ENCODE measurements at regions not wholly inside any gene's neighbourhood (a gene's known extent, or its start where the extent isn't known, plus 50 kb on each side); places are given as distances from the start of the nearest gene placed in this dataset.
"Not testable (repeated sequence)": the region's sequence is repeated elsewhere in the genome, so short reads cannot be mapped to it uniquely, and the experiment has no call there.

DNA sequence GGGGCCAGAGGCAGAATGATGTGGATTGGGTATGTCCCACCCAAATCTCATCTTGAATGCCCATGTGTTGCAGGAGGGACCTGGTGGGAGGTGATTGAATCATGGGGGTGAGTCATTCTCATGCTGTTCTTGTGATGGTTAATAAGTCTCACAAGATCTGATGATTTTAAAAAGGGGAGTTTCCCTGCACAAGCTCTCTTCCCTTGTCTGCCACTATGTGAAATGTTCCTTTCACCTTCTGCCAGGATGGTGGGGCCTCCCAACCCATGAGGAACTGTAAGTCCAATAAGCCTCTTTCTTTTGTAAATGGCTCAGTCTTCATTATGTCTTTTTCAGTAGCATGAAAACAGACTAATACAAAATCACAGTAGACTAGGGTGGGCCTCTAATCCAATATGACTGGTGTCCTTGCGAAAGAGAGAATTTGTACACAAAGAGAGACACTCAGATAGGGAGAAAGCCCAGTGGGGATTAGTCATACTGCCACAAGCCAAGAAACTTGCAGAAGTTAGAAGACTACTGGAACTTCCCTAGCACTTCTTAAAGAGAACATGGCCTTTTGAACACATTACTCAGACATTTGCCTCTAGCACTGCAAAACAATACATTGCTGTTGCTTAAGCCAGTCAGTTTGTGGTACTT, 68.4 kb downstream of the ANXA1 start:
- peak; percentile 59 for DNase-seq

DNA sequence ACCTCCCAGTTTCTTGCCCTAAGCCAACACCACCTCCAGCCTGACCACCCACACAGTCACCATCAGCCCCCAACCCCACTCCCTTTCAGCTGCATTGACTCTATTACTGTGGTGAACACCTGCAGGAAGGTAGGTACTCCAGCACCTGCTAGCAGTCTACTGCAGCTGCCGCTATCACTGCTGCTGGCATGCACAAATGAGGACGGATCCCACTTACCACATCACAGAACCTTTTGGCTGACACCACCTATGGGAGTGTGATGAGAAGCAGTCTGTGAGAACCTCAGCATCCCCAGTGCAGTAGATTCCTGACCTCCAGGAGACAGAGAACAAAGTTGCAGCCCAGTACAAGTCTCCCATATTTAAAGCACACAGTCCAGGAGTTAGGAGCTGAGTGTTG, 71.9 kb downstream of the ANXA1 start:
- no peak for DNase-seq

DNA sequence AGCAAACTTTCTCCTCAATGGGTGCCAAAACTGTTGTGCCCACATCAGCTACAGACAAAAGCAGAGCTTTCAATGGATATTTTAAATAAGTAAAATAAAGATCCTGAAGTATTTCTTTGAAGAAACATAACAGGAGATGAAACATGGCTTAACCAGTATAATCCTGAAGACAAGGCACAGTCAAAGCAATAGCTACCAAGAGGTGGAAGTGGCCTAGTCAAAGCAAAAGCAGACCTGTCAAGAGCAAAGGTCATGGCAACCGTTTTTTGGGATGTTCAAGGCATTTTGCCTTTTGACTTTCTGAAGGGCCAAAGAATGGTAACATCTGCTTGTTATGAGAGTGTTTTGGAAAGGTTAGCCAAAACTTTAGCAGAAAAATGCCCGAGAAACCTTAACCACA, 77.9 kb downstream of the ANXA1 start:
- no peak for DNase-seq

DNA sequence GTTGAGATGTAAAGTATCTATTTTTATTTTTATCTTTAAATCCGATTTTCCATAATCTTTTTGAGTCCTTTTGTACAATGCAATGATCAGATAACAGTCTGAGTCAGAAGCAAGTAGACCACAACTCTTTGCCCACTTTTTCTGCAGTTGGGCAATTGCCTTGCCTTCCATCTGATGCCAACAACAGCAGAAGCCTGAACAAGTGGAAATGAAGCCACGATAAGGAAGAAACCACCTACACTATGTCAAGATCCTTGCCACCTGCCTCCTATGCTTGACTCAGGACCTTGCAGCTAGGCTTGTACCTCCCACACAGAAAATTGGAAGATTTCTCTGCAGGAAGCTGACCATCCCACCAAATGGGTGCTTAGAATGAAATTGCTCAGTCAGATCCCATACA, 78.6 kb downstream of the ANXA1 start:
- no peak for DNase-seq

DNA sequence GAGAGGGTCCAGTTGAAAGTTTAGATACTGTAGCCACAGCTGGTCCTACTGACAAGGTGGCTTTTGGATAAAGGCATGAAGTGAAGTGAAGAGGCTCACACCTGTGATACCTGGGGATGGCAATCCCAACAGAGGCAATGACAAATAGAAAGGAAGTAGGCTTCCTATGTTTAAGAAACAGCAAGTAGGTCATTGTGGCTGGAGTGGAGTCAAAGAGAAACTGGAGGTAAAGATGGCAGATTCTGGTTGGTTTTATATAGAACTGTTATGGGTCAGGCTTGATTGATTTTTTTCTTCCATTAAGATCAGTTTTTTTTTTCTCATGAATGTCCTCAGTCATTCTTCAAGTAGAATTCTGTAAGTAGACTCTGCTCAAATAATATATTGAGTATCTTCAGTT, 79.5 kb downstream of the ANXA1 start:
- DNase-seq = no peak

DNA sequence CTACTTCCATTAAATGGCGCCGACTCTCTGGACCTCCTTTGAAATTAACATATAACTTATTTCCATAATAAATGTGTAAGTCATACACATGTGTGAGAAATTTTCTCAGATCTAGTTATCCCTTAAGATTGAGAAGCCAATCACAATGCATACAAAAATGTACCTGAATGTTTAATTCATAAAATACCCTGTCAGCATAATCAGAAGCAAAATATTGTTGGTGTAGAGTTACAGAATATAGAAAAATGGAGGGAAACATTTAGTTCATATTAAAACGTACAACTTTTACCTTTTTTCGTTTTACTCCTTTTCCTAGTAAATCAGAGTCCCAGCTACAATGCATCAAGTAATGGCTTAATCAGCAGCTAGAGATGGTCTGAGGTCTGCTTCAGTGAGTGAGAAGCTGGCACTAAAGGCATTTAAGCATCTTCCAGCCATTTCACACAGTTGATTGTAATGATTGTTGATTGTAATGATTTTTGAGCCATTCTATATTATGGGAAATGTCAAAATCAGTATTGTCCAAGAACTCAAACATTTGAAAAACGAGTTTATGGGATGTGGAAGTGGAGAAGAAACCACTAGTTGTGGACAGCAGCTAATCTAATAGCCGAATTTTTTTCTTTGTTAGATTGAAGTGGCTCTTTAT, 81.8 kb downstream of the ANXA1 start:
- DNase-seq = no peak

DNA sequence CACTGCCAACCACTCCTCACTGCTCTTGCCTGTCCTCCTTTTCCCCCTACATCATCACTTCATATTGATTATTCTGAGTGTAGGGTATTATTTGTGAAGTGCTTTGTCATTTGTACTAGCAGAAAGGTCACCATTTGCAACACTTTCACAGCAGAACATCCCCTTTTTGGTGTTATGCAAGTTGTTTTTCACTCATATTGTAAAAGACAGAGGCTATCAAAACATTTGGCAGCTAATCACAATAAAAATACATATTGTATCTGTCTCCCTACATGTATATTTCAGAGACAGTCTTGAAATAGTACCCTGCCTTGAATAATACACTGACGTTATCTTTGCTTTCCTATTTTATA, 82.3 kb downstream of the ANXA1 start:
- no peak for DNase-seq

DNA sequence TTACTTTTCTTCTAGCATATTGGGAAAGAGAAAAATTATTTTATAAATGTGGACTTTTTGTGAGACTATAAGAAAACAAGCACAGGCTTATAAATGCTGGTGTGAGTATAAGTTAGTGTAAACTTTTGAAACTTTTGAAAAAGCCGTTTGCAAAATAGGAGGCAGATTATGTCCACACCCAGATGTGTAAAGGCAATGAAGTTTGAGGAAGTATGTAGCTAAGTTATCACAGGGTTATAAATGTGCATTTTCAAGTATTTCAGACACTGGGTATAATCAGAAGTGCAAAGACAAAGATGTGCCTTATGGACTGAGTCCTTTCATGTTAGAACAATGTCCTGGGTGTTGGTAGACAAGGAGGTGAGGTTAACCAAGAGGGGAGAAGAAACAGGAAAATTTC, 85.5 kb downstream of the ANXA1 start:
- DNase-seq = no peak

DNA sequence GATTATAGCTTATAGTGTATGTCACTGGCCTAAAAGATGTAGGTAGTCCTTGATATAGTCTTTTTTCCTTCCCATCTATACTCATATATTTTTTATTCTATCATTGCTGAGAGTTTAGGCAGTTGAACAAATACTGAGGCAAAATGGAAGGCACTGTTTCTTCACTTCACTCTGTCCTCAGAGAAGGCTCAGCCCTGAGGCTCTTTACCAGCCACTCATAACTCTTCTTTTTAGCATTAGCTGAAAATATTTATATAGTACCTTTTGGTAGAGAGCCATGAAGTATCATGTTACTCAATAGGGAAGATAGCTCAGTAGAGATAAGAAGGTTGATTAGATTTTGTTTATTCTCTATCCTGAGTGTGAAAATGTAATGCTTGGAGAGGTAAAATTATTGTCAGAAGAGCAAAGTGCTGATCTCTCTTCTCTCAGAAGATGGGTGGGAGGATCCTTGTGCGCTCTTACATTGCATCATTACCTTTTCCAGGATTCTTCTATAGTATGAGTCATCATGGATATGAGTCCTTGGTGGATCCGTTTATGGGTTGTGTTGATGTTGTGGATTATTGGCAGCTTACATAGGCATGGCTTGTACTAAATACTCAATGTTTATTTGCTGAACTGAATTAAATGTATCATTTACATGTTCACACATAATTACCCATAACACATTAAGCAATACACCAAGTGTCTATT, 88.1 kb downstream of the ANXA1 start:
- no peak for DNase-seq

DNA sequence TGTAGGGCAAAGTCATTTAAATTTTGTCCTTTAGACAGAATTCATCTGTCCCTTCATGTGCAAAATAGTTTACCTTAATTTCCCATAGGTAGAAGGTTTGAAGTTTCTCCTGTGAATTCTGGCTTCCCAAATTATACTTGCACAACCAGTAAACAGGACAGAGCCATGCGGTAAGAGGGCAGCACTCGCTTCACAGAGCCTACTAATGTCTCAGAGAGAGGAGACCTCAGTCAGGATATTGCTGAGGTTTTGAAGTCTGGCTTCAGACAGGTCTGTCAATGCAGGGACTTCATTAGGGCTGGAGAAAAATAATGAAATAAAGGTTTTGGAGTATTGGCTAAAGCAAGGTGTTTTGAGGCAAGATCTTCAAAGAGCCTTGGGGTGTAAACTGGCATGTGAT, 91.4 kb downstream of the ANXA1 start:
- DNase-seq = no peak

DNA sequence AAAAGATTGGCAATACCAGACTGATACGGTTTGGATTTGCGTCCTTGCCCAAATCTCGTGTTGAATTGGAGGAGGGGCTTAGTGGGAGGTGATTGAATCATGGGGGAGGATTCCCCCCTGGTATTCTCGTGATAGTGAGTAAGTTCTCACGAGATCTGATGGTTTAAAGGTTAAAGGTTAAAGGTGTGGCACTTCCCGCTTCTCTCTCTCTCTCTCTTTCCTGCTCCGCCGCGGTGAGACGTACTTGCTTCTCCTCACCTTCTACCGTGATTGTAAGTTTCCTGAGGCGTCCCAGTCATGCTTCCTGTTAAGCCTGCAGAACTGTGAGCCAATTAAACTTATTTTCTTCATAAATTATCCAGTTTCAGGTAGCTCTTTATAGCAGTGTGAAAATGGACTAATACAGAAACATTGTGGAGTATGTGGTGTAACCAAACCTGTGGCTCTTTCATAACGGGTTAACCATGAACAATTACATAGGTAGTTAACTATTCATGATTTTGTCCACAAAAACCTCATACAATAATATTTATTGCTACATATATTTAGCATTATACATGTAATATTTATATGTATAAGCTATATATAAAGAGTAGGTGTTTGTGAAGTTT, 107.5 kb downstream of the ANXA1 start:
- DNase-seq = no peak

DNA sequence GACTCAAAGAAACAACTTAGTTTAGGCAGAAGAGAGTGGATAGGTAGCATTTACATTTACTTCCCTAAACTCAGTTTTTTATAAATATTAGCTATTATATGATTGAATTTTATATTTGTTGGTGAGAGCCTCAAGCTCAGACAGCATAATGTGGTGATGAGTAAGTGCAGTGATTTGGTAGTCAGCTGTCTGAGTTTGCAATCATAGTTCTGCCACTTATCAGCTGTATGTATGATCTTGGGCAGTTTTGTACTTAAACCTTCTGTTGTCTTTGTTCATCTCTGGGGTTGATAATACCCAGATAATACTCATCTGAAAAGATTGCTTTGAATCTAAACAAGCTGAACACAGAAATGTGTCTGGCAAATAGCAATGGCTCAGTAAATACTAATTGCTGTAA, 108.8 kb downstream of the ANXA1 start:
- no peak for DNase-seq

DNA sequence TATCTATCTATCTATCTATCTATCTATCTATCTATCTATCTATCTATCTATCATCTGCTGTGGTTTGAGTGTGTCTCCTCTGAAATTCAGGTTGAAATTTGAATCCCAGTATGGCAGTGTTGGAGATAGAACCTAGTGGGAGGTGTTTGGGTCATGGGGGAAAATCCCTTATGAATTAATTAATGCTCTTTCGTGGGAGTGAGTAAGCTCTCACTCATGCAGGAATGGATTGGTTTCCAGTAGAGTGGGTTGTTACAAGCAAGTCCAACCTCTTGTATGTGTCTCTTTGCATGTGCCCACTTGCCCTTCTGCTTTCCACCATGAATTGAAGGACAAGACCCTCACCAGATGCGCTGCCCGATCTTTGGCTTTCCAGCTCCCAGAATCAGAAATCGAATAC, 113.0 kb downstream of the ANXA1 start:
- no peak for DNase-seq

DNA sequence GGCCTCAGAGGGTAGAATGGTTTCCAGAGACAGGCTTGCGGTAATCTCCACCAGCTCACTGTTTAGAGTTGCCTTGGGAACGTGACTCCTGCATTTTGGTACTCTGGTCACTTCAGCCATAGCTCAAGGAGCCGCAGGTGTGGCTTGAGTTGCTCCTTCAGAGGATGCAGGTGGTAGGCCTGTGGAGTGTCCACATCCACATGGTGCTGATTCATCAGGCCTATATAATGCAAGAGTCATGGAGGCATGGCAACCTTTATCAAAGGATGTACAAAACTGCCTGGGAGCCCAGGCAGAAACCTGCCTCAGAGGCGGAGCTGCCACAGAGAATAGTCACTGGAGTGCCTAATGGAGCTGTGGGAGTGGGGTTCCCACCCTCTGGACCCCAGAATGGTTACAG, 114.2 kb downstream of the ANXA1 start:
- DNase-seq = no peak

DNA sequence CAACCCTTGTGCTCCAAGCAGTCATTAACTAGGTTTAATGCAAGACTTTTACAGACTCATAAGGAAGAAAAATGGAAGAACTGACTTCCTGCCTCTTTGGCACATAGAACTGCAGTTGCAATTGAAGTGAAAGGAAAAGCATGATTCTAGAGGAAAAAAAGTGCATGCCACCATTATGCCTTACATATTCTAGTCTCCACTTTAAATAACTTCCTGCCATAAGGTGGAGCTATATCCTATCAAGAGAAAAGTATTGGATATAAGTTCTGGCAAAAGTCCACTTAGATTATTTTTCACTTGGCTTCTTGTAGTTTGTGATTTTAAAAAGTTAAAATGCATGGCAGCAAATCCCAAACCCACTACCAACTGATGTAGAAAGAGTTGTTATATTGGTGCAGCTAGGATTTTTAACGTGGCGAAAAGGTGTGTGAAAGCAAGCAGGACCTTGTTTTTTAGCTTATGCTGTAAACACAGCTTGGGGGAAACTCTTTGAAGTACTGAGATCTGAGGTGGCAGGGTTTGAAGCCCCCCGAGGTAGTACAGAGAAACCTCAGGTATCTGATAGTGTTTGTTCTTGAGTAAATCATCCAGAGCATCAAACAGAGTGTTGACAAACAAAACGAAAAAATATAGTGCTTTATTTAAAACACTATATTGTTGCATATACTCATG, 117.9 kb downstream of the ANXA1 start:
- no peak for DNase-seq

DNA sequence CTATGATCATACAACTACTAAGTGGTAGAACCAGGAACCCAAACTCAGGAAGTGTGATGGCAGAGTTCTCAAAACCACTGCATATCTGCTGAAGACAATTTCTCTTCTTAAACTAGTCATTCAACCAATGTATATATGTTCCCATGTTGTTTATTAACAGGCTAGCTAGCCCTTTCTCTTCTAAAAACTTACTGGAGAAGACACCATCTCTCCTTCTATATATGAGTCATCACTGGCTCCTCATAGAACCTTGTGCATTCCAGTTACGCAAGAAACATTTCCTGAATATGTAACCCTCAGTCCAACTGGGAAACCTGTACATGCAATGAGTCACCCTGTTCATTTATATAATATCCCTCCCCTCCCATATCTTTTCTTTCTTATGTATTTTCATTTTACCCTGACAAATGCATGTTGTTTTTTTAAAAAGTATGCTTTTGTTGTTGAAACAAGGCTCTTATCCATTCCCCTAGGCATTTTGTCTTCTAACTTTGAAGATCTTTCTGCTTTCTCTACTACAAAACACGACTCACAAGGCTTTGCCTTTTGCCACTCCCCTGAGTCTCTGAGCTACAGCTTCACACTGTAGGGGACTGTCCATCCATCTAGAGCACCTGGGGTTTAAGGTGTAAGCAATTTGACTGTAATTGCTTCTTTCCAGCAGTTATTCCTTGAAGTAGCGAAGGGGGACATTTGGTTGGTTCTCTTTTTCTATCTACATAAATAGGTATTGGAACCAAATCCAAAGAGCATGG, 119.5 kb downstream of the ANXA1 start:
- no peak for DNase-seq

DNA sequence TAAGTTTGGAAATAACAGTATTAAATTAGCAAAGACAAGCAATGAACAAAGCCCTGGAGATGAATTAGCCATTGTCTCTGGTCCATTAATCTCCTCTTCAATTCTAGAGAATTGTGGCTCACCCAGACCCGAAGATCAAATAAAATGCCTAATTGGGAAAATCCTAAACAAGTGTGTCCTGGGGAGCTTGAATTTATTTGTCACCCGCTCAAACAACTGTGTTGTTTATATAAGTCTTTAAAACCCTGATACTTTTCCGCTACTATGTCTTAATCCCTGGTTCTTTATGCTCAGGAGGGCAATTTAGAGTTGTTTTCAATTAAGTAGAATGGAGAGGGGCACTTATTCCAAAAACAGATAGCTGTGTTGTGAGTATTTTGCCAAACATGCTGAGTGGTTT, 128.4 kb downstream of the ANXA1 start:
- DNase-seq = no peak

DNA sequence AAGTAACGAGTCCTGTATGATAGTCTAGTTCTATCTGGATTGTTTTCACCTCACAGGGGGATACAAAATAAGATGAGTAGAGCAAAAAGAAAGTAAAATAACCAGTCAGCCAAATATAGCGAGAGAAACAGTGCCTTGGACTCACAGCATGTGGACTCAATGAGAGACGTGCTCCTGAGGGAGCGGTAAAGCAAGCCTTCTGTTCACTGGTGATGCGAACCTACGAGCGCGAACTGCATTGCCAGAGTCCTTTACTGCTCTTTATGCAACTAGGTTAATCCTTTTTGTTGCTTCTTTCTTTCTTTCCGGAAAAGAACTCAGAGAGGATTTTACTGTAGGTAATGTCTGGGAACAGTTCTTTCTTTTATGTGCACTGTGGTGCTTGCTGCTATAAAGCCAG, 132.7 kb downstream of the ANXA1 start:
- DNase-seq = no peak

DNA sequence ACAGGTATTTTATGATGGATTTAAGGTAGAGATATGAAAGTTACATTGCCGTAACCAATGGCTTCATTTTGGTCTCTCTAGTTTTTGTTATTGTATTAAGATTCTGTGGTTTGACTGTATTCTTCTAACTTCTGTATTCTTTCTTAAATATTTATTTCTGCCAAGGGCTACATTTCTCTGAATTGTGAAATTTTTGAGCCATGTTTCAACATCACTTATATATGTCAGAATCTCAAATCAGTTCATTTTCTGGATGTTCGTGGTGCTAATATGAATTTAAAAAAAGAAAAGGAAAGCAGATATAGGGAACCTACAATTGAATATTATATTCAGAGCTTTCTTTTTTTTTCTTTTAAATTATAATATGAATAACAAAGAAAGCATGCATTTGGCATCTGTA, 142.7 kb downstream of the ANXA1 start:
- DNase-seq = no peak

DNA sequence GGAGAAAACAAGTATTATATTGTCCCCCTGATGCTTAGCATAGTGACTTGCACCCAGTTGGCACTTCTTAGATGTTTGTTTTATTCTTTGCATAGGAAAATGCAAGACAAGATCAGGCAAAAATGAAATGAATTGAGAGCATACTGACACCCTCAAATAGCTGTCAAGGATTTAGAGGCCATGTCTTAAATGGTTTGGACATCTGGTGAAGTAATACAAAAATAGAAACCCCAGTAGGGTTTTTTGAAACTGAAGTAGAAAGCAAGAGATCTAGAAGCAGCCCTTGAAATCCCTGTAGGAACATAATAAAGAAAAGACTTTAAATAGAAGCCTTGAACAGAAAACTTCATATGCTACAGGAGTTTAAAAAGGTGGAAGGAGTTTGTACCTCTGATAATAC, 174.3 kb downstream of the ANXA1 start:
- no peak for DNase-seq

DNA sequence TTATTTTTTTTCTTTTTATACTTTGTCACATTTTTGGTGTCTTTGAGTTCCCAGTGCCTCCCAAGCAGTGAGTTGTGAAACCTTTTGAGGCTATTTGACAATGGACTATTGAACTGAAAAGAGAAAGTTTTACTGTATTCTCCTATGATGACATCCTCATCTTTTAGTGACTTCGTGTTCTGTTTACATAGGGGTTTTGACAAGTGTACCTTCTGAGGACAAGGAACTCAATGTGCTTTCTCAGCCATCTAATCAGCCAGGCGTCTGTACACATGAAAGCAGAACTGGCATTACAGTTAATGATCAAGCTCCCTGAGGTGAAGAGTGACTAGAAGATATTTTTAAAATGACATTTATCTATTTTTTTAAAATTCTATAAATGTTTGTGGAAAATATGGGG, 175.5 kb downstream of the ANXA1 start:
- no peak for DNase-seq

DNA sequence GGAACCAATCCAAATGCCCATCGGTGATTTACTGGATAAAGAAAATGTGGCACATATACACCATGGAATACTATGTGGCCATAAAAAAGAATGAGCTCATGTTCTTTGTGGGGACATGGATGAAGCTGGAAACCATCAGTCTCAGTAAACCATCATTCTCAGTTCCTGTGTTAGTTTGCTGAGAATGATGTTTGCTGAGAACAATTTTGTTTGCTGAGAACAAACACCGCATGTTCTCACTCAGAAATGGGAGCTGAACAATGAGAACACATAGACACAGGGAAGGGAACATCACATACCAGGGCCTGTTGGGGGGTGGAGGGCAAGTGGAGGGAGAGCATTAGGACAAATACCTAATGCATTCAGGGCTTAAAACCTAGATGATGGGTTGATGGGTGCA, 185.5 kb downstream of the ANXA1 start:
- DNase-seq = not testable (repeated sequence)

DNA sequence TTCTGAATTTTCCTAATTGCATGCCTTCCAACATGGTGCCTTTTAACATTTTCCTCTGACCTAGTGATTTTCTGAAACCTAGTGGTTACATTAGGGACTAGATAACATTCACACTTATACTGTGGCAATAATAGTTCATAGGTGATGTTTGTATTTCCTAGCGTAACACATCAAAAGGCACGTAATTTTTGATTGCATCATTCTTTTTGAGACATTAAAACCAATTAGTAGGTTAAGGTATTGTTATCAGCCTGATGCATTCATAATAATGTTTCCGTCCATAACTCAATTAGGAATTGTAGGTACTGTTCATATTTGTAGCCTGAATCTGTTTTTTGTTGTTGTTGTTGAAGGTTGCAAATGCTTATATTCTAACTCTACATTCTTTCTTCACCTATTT, 192.4 kb downstream of the ANXA1 start:
- DNase-seq = no peak

Data from CD4-positive, alpha-beta T cell treated with Interferon gamma for 1 hour (primary cell).